ENCODE measurements at regions not wholly inside any gene's neighbourhood (a gene's known extent, or its start where the extent isn't known, plus 50 kb on each side); places are given as distances from the start of the nearest gene placed in this dataset.

GRCh38 chr16:54654429-54654828, 276.2 kb upstream of the IRX5 start (continued):
- TF ChIP-seq, protein P1, sequence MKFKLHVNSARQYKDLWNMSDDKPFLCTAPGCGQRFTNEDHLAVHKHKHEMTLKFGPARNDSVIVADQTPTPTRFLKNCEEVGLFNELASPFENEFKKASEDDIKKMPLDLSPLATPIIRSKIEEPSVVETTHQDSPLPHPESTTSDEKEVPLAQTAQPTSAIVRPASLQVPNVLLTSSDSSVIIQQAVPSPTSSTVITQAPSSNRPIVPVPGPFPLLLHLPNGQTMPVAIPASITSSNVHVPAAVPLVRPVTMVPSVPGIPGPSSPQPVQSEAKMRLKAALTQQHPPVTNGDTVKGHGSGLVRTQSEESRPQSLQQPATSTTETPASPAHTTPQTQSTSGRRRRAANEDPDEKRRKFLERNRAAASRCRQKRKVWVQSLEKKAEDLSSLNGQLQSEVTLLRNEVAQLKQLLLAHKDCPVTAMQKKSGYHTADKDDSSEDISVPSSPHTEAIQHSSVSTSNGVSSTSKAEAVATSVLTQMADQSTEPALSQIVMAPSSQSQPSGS (tag by site-specific recombination; IDR thresholded peaks at IDR 0.05; ENCODE audit: low read depth), result no peak
- no peak; the same call in 1 of the 2 replicates for TF ChIP-seq TRIM28 (IDR thresholded peaks at IDR 0.05; ENCODE audit: borderline replicate concordance, low read length)
- TF ChIP-seq PRDM4 (tag by site-specific recombination; IDR thresholded peaks at IDR 0.05), result peak; percentile 95
- TF ChIP-seq MZF1 (tag by site-specific recombination; IDR thresholded peaks at IDR 0.05; ENCODE audit: borderline replicate concordance), result peak; percentile 68; the same call in 1 of the 2 replicates
- no peak for TF ChIP-seq ZNF140 (tag by site-specific recombination; IDR thresholded peaks at IDR 0.05)
- no peak for TF ChIP-seq ZNF747 (tag by site-specific recombination; IDR thresholded peaks at IDR 0.05)
- TF ChIP-seq KLF8 (tag by site-specific recombination; IDR thresholded peaks at IDR 0.05), result no peak
- peak; percentile 80 for TF ChIP-seq ZNF580 (tag by site-specific recombination; IDR thresholded peaks at IDR 0.05)
- peak; percentile 65 for TF ChIP-seq GLIS1 (tag by site-specific recombination; IDR thresholded peaks at IDR 0.05)
- TF ChIP-seq GFI1B (tag by site-specific recombination; IDR thresholded peaks at IDR 0.05), result 0 out of 2 replicates have a peak, but pooled peaks have one; percentile 32
- no peak for TF ChIP-seq PRDM1 (tag by site-specific recombination; IDR thresholded peaks at IDR 0.05)
- no peak for TF ChIP-seq ZNF639 (tag by site-specific recombination; IDR thresholded peaks at IDR 0.05)
- TF ChIP-seq ZNF10 (tag by site-specific recombination; IDR thresholded peaks at IDR 0.05), result 0 out of 2 replicates have a peak, but pooled peaks have one; percentile 19
- no peak for TF ChIP-seq ZNF132 (tag by site-specific recombination; IDR thresholded peaks at IDR 0.05; ENCODE audit: borderline replicate concordance)
- peak; percentile 86 for TF ChIP-seq SCRT1 (tag by site-specific recombination; IDR thresholded peaks at IDR 0.05; ENCODE audit: borderline replicate concordance)
- peak; percentile 70 for TF ChIP-seq WT1 (tag by site-specific recombination; IDR thresholded peaks at IDR 0.05)
- peak; percentile 6; the same call in 1 of the 2 replicates for TF ChIP-seq ZNF664 (tag by site-specific recombination; IDR thresholded peaks at IDR 0.05)
- no peak for TF ChIP-seq ZNF558 (tag by site-specific recombination; IDR thresholded peaks at IDR 0.05)

- CTCF ChIA-PET, result no interaction called here
- H3K4me1 ChIP-seq (ENCODE audit: control insufficient read depth, insufficient read depth, low read length), result peaks cover 4% of the 10 kb centered on the region
- POLR2A ChIA-PET, result no interaction called here
- TF ChIP-seq ZNF610 (tag by site-specific recombination; IDR thresholded peaks at IDR 0.05; ENCODE audit: borderline replicate concordance), result no peak
- no peak for TF ChIP-seq ZNF510 (tag by site-specific recombination; IDR thresholded peaks at IDR 0.05; ENCODE audit: insufficient replicate concordance)
- no peak for TF ChIP-seq ZNF830 (tag by site-specific recombination; IDR thresholded peaks at IDR 0.05; ENCODE audit: low read depth)
- TF ChIP-seq ZNF302 (tag by site-specific recombination; IDR thresholded peaks at IDR 0.05; ENCODE audit: low read depth), result no peak
- TF ChIP-seq KLF16 (tag by site-specific recombination; IDR thresholded peaks at IDR 0.05), result no peak
- TF ChIP-seq PRDM4 (tag by site-specific recombination; IDR thresholded peaks at IDR 0.05), result no peak
- TF ChIP-seq KLF8 (tag by site-specific recombination; IDR thresholded peaks at IDR 0.05), result no peak
- TF ChIP-seq ZNF558 (tag by site-specific recombination; IDR thresholded peaks at IDR 0.05), result no peak
- TF ChIP-seq ZXDB (tag by site-specific recombination; IDR thresholded peaks at IDR 0.05), result peak; percentile 52
- peak; percentile 27; the same call in 1 of the 2 replicates for TF ChIP-seq PRDM6 (tag by site-specific recombination; IDR thresholded peaks at IDR 0.05)
Observed at GRCh38 chr16:54652201-54652770, 278.4 kb upstream of the IRX5 start.

More at GRCh38 chr16:54652201-54652770, 278.4 kb upstream of the IRX5 start:
- no peaks in the 10 kb centered on the region for H3K9me3 ChIP-seq (ENCODE audit: control insufficient read depth, insufficient read depth, low read depth, low read length)
- no peak overlapping the region for H3K4me3 ChIP-seq (ENCODE audit: low read depth, low read length)
- no peak overlapping the region for H3K27ac ChIP-seq (ENCODE audit: extremely low read depth, low read depth, low read length)
- H3K36me3 ChIP-seq (ENCODE audit: control insufficient read depth in 2 of 2, insufficient read depth in 1 of 2, low read length in 2 of 2), result no peaks in the 10 kb centered on the region
